HG02588 (cell line): ENCODE measurements at regions not wholly inside any gene's neighbourhood (a gene's known extent, or its start where the extent isn't known, plus 50 kb on each side); places are given as distances from the start of the nearest gene placed in this dataset.
"Not testable (repeated sequence)": the region's sequence is repeated elsewhere in the genome, so short reads cannot be mapped to it uniquely, and the experiment has no call there.

Experiments used
- ATAC-seq: cut with Tn5 transposase; IDR thresholded peaks from one replicate; pipeline ENCODE4 v1.9.1; 2021; ENCODE audit warnings: mild to moderate bottlenecking, moderate library complexity; ENCODE audit not compliant: unreplicated experiment

DNA sequence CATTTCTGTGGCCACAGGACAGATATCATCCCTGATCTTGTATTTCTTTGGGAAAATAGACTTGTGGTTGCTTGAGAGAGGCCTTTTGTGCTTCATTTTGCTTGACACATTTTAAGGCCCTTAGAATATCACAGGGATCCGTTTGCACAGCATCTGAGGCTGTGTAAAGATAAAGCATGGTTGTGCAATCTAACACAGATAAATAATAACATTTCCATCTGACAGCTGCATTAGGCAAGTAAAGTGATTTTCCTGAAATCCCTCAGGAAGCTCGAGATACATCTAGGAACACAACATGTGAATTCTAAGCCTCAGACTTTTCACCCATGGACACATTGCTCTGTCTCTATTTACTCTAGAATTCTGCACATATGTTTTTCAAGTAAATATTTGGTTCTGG lies 212.8 kb upstream of the ADAMTSL1 start:
- no peak for ATAC-seq

- ATAC-seq = no peak
Measured at GRCh38 chr9:18263377-18263776, 210.6 kb upstream of the ADAMTSL1 start.

DNA sequence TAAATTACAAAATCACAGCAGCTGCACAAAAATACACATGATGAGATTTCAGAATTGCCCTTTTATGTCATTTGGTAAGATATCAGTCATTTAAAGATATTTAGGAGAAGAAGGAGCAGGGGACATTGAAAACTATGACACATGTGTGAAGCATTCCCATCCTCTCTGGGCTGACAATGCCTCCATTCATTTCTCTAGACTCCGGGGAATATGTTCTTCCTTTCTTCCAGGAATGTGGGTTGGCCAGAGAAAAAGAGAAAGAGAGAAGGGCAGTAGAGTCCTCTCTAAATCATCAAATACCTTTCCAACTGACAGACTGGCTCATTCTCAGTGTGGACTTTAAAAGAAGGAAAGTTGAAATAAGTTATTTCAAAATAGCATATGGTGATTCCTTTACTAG lies 205.6 kb upstream of the ADAMTSL1 start:
- ATAC-seq = no peak

GRCh38 chr9:18269561-18269960 lies 204.4 kb upstream of the ADAMTSL1 start:
- ATAC-seq = no peak

DNA sequence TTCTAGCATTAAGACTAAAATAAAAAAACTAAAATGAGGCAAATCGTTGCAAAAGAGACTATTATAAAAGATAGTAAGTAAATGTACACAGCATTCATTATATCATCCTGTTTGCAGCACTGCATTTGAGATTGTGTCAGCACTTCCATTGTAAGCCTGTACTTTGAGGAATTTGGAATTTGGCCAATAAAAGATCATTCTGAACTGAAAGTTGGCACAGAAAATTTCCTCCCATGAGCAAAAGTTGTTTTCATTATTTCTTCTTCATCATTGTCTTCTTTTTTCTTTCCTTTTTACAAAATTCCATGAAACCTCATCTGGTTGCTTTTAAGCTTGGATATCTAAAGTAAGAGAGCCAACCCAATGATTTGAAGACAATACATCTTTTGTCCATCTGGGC lies 199.3 kb upstream of the ADAMTSL1 start:
- ATAC-seq = no peak

DNA sequence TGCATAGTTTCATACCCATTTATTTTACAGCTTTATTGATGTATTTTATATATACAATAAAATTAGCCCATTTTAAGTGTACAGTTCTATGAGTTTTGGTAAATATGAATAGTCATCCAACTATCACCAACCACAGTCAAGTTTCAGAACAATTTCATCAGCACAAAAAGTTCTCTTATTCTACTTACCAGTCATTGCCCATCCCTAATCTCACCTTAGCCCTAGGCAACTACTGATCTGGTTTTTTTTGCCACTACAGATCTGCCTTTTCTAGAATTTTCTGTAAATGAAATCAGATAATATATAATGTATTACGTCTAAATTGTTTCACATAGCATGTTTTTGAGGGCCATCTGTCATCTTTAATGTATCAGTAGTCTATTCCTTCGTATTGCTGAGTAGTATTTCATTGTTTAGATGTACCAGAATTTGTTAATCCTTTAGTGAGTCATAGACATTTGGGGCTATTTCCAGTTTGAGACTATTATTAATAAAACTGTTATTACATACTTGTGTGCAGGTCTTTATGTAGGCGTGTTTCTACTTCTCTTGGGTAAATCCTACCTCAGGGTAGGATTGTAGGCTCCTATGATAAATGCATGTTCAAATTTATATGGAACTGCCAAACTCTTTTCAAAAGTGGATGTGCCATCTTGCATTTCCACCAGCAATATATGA lies 198.5 kb upstream of the ADAMTSL1 start:
- ATAC-seq = no peak

- no peak for ATAC-seq
Measured at GRCh38 chr9:18281291-18281690, 192.7 kb upstream of the ADAMTSL1 start.

GRCh38 chr9:18294229-18294628 lies 179.7 kb upstream of the ADAMTSL1 start:
- ATAC-seq = no peak

- ATAC-seq = no peak
Measured at GRCh38 chr9:18296702-18297055, 177.3 kb upstream of the ADAMTSL1 start.

DNA sequence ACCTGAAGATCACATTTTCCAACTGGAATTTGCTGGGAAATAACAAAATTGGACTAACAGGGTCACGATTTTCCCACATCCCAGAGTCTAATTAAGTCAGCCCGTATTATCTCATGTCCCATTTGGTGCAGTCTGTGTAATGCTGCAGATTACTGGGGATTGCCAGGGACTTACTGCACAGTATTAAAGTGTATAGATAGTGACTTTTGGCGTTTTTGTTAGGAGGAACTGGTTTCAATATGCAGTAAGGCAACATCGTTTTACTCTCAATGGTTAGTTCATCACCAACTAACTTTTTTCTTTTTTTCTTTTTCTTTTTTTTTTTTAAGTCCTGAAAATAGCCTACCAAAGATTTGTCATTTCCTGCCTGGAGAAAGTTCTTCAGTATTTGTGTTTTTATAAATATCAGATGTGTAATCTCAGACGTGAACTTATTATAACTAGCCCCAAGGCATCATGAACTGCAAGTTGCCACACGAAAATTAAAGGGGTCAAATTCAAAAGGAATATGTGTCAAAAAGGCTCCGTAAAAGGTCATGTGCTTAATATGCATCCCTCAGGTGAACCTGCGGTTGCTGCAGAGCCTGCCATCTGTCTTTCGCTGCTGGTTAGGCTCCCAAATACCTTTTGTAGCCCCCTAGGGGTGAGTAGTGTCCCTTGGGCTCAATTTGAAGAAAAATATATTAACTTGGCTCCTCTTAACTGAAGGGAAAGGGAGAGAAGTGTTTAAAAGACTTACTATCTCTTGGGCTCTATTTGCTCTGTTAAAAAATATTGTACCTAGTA lies 176.7 kb upstream of the ADAMTSL1 start:
- no peak for ATAC-seq

GRCh38 chr9:18299449-18299848 lies 174.5 kb upstream of the ADAMTSL1 start:
- ATAC-seq = no peak

- not testable (repeated sequence) for ATAC-seq
Measured at GRCh38 chr9:18305167-18305806, 168.7 kb upstream of the ADAMTSL1 start.

GRCh38 chr9:18314316-18314715 lies 159.6 kb upstream of the ADAMTSL1 start:
- ATAC-seq = no peak

- no peak for ATAC-seq
Measured at GRCh38 chr9:18317896-18318295, 156.1 kb upstream of the ADAMTSL1 start.

- no peak for ATAC-seq
Measured at GRCh38 chr9:18319918-18320445, 154.0 kb upstream of the ADAMTSL1 start.

DNA sequence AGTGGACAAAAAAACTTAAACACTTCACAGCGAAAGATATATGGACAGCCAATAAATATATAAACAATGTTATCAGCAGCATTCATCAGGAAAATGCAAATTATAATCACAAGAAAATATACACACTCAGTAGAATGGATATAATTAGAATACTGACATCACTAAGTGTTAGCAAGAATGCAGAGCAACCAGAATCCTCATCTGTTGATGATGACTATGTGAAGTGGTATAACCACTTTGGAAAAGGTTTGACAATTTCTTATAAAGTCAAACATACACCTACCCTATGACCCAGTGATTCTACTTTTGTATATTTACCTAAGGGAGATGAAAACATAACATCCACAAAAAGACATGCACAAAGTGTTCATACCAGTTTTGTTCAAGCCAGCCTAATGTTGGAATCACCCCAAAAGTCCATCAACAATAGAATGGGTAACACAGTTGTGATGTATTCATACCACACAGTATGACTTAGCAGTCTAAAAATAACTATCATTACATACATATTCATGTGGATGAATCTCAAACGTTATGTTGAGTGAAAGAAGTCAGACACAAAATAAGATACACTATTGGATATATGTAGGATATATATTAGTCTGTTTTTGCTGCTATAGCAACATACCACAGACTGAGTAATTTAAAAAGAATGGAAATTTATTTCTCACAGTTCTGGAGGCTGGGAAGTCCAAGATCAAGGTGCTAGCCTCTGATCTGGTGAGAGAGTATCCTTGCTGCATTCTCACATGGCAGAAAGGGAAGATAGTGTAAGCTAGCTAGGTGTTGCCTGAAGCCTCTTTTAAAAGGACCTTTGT lies 148.8 kb upstream of the ADAMTSL1 start:
- no peak for ATAC-seq

DNA sequence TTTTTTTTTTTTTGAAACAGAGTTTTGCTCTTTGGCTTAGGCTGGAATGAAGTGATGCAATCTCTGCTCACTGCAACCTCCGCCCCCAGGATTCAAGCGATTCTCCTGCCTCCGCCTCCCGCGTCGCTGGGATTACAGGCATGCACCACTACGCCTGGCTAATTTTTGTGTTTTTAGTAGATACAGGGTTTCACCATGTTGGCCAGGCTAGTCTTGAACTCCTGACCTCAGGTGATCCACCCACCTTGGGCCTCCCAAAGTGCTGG lies 148.3 kb upstream of the ADAMTSL1 start:
- not testable (repeated sequence) for ATAC-seq

DNA sequence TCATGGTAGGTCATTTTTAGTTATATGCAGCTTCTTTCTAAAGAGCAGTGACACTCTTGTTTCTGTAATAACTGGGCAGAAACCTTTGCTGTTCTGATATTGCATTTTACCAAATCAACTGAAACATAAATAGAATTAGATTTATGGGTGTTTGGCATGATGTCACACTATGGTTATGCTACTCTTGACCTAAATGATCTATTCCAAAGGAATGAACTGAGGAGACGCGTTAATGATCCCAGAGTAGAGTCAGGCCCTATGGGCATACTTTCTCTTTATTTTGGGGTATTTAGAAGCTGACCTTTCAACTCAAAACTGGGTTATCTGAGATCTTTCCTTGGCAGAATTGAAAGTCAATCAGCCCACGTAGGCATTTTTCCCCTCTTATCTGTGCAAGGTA lies 146.8 kb upstream of the ADAMTSL1 start:
- ATAC-seq = no peak

GRCh38 chr9:18330401-18331309 lies 143.3 kb upstream of the ADAMTSL1 start:
- no peak for ATAC-seq

DNA sequence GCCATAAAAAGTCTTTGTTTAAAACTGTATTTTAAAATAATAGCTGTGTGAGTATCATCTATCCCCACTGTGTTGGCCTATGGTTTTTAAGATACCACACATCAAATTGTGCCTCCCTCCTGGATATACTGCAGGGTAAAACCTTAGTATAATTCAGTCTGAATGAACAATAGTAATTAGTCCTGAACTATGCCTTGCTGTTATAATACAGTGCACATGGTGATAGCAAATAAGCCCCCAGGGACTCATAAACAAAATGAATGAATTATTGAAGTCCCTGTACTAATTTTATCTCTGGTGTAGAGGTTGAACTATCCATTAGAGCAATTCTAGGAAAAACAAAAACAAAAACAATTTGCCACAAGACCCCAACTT lies 142.7 kb upstream of the ADAMTSL1 start:
- ATAC-seq = no peak
